GM23338 (cell line): ENCODE measurements at regions not wholly inside any gene's neighbourhood (a gene's known extent, or its start where the extent isn't known, plus 50 kb on each side); places are given as distances from the start of the nearest gene placed in this dataset.

Experiments
- CREB1 ChIP-seq: fragments of 250-450 bp; sonication (Bioruptor Pico); IDR thresholded peaks from 2 replicates; pipeline ENCODE4 v1.5.0; 2020; ENCODE audit warnings: low read depth, mild to moderate bottlenecking, moderate library complexity
- EZH2 ChIP-seq: fragments of 200-600 bp; sonication (generic); IDR thresholded peaks from one replicate; pipeline ENCODE4 v1.8.0; 2017; ENCODE audit warnings: antibody characterized with exemption, mild to moderate bottlenecking, low read depth; ENCODE audit not compliant: unreplicated experiment
- EZH2phosphoT487 ChIP-seq: fragments of 200-600 bp; sonication (generic); IDR thresholded peaks from one replicate; pipeline ENCODE4 v1.8.1; 2018; ENCODE audit warnings: antibody characterized with exemption; ENCODE audit not compliant: unreplicated experiment
- JUNB ChIP-seq: IDR thresholded peaks from one replicate; pipeline ENCODE4 v1.6.1; 2016; ENCODE audit warnings: antibody characterized with exemption; ENCODE audit not compliant: unreplicated experiment
- NANOG ChIP-seq: IDR thresholded peaks from 2 replicates; pipeline ENCODE4 v1.6.1; 2016; ENCODE audit warnings: antibody characterized with exemption, borderline replicate concordance
- POLR2AphosphoS5 ChIP-seq: IDR thresholded peaks from 2 replicates; pipeline ENCODE4 v1.6.1; 2016; ENCODE audit warnings: antibody characterized with exemption, low read depth
- ZNF114 ChIP-seq: fragments of 250-450 bp; sonication (Bioruptor Pico); IDR thresholded peaks from 2 replicates; pipeline ENCODE4 v1.5.0; 2020; ENCODE audit warnings: mild to moderate bottlenecking, moderate library complexity
- ZNF331 ChIP-seq: fragments of 250-450 bp; sonication (Bioruptor Pico); IDR thresholded peaks from 2 replicates; pipeline ENCODE4 v1.5.0; 2020; ENCODE audit warnings: low read depth, mild to moderate bottlenecking, moderate library complexity
- TF ChIP-seq, protein P1 (sequence below): IDR thresholded peaks from one replicate; pipeline ENCODE4 v1.6.1; 2018; ENCODE audit warnings: antibody characterized with exemption; ENCODE audit not compliant: unreplicated experiment
- TF ChIP-seq, protein P2 (sequence below), 2 experiments: fragments of 200-600 bp in 1 of 2; sonication (generic) in 1 of 2; conservative IDR thresholded peaks; 2 replicates each; pipeline versions ENCODE4 v1.5.1 to v1.6.1; 2016 to 2017; ENCODE audit warnings: antibody characterized with exemption in 2 of 2, low read depth in 2 of 2, mild to moderate bottlenecking in 2 of 2, moderate library complexity in 1 of 2
- TF ChIP-seq, protein P3 (sequence below): fragments of 250-450 bp; sonication (Bioruptor Pico); IDR thresholded peaks from 2 replicates; pipeline ENCODE4 v1.5.0; 2020; ENCODE audit warnings: mild to moderate bottlenecking, moderate library complexity
- TF ChIP-seq, protein P4 (sequence below): IDR thresholded peaks from 2 replicates; pipeline ENCODE4 v1.6.1; 2016; ENCODE audit warnings: antibody characterized with exemption

DNA sequence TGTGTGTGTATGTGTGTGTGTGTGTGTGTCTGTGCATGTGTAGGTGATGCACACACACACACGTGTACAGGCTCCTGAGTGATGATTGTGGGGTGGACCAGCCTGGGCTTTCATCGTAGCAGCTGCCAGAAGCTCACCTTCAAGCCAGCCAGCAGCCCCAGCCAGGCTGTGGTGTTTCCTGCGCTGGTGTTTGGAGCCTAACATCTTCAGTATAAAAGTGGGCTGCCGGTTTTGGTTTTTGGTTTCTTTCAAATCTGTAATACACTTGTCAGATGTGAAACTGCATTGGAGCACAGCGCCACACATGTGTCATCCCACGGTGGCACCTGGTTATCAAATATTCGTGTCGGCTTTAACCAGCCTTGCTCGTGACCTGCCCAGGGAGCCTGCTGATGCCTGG is 114.2 kb downstream of the OLFM1 start:
- TF ChIP-seq POLR2AphosphoS5 (no peak), ZNF331 (CRISPR knock-in tag) (no peak), EZH2phosphoT487 (no peak), EZH2 (no peak), CREB1 (CRISPR knock-in tag) (no peak), ZNF114 (CRISPR knock-in tag) (no peak), JUNB (no peak), NANOG (no peak)
- TF ChIP-seq, protein P1, sequence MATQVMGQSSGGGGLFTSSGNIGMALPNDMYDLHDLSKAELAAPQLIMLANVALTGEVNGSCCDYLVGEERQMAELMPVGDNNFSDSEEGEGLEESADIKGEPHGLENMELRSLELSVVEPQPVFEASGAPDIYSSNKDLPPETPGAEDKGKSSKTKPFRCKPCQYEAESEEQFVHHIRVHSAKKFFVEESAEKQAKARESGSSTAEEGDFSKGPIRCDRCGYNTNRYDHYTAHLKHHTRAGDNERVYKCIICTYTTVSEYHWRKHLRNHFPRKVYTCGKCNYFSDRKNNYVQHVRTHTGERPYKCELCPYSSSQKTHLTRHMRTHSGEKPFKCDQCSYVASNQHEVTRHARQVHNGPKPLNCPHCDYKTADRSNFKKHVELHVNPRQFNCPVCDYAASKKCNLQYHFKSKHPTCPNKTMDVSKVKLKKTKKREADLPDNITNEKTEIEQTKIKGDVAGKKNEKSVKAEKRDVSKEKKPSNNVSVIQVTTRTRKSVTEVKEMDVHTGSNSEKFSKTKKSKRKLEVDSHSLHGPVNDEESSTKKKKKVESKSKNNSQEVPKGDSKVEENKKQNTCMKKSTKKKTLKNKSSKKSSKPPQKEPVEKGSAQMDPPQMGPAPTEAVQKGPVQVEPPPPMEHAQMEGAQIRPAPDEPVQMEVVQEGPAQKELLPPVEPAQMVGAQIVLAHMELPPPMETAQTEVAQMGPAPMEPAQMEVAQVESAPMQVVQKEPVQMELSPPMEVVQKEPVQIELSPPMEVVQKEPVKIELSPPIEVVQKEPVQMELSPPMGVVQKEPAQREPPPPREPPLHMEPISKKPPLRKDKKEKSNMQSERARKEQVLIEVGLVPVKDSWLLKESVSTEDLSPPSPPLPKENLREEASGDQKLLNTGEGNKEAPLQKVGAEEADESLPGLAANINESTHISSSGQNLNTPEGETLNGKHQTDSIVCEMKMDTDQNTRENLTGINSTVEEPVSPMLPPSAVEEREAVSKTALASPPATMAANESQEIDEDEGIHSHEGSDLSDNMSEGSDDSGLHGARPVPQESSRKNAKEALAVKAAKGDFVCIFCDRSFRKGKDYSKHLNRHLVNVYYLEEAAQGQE, result no peak
- TF ChIP-seq, protein P2, sequence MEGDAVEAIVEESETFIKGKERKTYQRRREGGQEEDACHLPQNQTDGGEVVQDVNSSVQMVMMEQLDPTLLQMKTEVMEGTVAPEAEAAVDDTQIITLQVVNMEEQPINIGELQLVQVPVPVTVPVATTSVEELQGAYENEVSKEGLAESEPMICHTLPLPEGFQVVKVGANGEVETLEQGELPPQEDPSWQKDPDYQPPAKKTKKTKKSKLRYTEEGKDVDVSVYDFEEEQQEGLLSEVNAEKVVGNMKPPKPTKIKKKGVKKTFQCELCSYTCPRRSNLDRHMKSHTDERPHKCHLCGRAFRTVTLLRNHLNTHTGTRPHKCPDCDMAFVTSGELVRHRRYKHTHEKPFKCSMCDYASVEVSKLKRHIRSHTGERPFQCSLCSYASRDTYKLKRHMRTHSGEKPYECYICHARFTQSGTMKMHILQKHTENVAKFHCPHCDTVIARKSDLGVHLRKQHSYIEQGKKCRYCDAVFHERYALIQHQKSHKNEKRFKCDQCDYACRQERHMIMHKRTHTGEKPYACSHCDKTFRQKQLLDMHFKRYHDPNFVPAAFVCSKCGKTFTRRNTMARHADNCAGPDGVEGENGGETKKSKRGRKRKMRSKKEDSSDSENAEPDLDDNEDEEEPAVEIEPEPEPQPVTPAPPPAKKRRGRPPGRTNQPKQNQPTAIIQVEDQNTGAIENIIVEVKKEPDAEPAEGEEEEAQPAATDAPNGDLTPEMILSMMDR (conservative IDR thresholded peaks at IDR 0.05; ENCODE audit: low read depth in 2 of 2), result no peak
- TF ChIP-seq, protein P3, sequence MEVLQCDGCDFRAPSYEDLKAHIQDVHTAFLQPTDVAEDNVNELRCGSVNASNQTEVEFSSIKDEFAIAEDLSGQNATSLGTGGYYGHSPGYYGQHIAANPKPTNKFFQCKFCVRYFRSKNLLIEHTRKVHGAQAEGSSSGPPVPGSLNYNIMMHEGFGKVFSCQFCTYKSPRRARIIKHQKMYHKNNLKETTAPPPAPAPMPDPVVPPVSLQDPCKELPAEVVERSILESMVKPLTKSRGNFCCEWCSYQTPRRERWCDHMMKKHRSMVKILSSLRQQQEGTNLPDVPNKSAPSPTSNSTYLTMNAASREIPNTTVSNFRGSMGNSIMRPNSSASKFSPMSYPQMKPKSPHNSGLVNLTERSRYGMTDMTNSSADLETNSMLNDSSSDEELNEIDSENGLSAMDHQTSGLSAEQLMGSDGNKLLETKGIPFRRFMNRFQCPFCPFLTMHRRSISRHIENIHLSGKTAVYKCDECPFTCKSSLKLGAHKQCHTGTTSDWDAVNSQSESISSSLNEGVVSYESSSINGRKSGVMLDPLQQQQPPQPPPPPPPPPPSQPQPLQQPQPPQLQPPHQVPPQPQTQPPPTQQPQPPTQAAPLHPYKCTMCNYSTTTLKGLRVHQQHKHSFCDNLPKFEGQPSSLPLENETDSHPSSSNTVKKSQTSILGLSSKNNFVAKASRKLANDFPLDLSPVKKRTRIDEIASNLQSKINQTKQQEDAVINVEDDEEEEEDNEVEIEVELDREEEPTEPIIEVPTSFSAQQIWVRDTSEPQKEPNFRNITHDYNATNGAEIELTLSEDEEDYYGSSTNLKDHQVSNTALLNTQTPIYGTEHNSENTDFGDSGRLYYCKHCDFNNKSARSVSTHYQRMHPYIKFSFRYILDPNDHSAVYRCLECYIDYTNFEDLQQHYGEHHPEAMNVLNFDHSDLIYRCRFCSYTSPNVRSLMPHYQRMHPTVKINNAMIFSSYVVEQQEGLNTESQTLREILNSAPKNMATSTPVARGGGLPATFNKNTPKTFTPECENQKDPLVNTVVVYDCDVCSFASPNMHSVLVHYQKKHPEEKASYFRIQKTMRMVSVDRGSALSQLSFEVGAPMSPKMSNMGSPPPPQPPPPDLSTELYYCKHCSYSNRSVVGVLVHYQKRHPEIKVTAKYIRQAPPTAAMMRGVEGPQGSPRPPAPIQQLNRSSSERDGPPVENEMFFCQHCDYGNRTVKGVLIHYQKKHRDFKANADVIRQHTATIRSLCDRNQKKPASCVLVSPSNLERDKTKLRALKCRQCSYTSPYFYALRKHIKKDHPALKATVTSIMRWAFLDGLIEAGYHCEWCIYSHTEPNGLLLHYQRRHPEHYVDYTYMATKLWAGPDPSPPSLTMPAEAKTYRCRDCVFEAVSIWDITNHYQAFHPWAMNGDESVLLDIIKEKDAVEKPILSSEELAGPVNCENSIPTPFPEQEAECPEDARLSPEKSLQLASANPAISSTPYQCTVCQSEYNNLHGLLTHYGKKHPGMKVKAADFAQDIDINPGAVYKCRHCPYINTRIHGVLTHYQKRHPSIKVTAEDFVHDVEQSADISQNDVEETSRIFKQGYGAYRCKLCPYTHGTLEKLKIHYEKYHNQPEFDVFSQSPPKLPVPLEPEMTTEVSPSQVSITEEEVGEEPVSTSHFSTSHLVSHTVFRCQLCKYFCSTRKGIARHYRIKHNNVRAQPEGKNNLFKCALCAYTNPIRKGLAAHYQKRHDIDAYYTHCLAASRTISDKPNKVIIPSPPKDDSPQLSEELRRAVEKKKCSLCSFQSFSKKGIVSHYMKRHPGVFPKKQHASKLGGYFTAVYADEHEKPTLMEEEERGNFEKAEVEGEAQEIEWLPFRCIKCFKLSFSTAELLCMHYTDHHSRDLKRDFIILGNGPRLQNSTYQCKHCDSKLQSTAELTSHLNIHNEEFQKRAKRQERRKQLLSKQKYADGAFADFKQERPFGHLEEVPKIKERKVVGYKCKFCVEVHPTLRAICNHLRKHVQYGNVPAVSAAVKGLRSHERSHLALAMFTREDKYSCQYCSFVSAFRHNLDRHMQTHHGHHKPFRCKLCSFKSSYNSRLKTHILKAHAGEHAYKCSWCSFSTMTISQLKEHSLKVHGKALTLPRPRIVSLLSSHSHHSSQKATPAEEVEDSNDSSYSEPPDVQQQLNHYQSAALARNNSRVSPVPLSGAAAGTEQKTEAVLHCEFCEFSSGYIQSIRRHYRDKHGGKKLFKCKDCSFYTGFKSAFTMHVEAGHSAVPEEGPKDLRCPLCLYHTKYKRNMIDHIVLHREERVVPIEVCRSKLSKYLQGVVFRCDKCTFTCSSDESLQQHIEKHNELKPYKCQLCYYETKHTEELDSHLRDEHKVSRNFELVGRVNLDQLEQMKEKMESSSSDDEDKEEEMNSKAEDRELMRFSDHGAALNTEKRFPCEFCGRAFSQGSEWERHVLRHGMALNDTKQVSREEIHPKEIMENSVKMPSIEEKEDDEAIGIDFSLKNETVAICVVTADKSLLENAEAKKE (CRISPR knock-in tag), result no peak
- TF ChIP-seq, protein P4, sequence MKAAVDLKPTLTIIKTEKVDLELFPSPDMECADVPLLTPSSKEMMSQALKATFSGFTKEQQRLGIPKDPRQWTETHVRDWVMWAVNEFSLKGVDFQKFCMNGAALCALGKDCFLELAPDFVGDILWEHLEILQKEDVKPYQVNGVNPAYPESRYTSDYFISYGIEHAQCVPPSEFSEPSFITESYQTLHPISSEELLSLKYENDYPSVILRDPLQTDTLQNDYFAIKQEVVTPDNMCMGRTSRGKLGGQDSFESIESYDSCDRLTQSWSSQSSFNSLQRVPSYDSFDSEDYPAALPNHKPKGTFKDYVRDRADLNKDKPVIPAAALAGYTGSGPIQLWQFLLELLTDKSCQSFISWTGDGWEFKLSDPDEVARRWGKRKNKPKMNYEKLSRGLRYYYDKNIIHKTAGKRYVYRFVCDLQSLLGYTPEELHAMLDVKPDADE, result no peak
